ENCODE measurements at regions not wholly inside any gene's neighbourhood (a gene's known extent, or its start where the extent isn't known, plus 50 kb on each side); places are given as distances from the start of the nearest gene placed in this dataset.

DNA sequence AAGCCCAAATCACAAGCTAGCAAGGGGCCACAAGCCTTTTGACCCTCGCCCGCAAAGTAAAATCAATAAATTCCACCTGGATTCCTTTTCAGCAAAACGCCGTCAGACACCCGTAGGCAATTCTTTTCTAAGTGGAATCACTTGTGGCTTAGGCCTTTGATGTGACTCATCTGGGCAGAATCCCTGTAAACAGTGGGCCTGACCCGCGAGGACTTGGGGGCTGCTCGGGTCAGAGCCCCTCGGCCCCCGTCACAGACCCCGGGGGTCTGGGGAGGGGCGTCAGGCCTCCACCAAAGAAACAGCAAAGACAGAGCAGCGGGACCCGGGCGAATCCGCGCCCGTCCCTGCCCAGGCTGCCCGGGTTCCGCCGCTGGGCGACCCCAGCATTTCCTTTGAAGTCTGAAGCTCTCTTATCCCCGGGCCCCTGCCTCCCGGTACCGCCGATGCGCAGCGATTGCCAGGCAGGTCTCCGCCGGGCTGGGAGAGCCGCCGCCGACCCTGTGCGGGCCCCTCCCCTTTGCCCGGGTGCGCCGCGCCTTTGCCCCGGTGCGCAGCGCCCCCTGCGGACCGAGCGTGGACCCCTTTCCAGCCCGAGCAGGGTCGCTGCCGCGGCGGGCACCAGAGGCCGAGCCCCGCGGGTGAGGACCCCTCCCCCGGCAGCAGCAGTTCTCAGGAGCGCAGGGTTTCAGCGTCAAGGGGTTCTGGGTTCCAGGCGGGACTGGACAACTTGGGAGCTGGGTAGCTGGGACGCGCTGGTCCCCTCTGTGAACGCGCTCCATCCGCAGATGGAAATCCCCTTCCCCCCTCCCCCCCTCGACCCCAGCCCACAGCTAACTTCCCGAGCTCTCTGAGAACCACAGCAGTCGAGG, 178.3 kb downstream of the UACA start:
- no peak for DNase-seq (ENCODE audit: extremely low read depth, low read depth)
- peak overlapping the region; percentile 24; the same call in 1 of the 2 replicates for H3K4me3 ChIP-seq (replicated peaks; ENCODE audit: low read depth, low read length)
- TF ChIP-seq, protein P1, sequence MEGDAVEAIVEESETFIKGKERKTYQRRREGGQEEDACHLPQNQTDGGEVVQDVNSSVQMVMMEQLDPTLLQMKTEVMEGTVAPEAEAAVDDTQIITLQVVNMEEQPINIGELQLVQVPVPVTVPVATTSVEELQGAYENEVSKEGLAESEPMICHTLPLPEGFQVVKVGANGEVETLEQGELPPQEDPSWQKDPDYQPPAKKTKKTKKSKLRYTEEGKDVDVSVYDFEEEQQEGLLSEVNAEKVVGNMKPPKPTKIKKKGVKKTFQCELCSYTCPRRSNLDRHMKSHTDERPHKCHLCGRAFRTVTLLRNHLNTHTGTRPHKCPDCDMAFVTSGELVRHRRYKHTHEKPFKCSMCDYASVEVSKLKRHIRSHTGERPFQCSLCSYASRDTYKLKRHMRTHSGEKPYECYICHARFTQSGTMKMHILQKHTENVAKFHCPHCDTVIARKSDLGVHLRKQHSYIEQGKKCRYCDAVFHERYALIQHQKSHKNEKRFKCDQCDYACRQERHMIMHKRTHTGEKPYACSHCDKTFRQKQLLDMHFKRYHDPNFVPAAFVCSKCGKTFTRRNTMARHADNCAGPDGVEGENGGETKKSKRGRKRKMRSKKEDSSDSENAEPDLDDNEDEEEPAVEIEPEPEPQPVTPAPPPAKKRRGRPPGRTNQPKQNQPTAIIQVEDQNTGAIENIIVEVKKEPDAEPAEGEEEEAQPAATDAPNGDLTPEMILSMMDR (IDR thresholded peaks at IDR 0.05; ENCODE audit: low read depth, low read length, missing control alignments): peak; percentile 63

DNA sequence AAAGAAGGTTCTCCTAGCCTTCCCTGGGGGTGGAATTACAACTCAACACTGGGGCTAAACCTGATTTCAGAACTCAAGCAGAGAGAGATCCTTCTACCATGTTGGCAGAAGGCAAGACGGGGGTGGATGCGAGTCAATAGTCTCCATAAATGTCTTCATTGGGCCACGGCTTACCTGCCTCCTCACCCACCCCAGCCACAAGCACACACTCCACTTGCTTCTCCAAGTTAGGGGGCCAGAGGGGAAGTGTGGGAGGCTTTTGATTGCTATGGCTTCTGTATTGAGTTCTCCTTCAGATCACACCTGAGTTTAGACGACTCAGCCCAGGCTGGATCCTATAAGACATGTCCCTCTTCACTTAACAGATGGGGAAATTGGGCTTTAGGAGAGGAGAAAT, 178.9 kb downstream of the UACA start:
- H3K4me3 ChIP-seq (replicated peaks; ENCODE audit: low read depth, low read length): no peak overlapping the region
- TF ChIP-seq, protein P1 (IDR thresholded peaks at IDR 0.05; ENCODE audit: low read depth, low read length, missing control alignments): no peak

DNA sequence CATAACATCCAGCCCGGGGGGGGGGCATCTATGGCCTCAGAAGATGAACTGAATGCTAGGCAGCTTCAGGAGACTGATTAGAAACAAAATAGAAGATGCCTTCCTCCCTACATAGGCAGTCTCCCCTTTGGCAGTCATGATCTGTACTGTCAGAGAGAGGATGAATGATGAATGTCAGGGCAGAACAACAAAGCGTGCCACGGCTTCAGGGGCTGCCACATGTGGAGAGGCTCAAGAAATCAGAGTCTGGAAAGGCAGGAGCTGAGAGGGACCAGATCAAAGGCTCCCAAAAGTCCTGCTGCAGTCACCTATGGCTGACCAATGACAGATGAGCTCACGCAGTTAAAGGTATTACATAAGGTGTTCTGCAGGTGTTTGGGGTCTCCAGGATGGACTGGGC, 180.4 kb downstream of the UACA start:
- no peak overlapping the region for H3K4me3 ChIP-seq (replicated peaks; ENCODE audit: low read depth, low read length)
- DNase-seq (ENCODE audit: extremely low read depth, low read depth): no peak
- TF ChIP-seq, protein P1 (IDR thresholded peaks at IDR 0.05; ENCODE audit: low read depth, low read length, missing control alignments): no peak

More for the DNA sequence above, 178.9 kb downstream of the UACA start:
- DNase-seq (ENCODE audit: extremely low read depth, low read depth): no peak

DNA sequence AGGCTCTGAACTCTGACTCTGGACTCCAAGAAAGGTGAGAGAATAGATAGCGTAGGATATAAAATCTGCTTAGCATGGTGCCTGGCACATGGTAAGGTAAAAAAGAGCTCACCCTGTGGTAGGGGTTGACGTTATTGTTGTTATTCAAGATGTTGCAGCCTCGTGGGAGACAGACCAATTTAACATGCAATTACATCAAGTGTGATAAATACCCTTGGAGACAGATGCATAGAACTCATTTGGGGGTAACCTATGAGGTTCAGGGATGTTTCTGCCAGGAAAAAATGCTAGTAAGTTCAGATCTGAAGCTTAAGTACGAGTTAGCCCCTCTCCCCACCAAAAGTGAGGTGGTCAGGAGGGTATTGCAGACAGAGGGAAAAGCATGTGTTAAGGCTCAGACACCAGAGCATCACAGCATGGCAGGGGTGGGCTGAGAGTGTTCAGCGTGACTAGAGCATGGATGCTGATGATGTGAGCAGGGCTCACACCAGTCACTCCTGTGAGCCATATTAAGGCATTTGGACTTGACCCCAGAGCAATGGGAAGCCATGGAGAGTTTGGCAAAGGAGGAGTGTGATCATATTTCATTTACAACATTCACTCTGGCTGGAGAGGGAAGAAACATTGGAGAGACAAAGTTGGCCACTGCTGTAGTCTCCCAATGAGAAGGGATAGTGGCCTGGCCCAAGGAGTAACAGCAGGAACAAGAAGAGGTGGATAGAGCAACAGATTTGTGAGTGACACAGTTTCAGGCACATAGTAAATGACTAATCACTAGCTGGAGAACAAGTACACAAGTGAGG, 181.0 kb downstream of the UACA start:
- DNase-seq (ENCODE audit: extremely low read depth, low read depth): no peak
- TF ChIP-seq, protein P1 (IDR thresholded peaks at IDR 0.05; ENCODE audit: low read depth, low read length, missing control alignments): no peak
- H3K4me3 ChIP-seq (replicated peaks; ENCODE audit: low read depth, low read length): no peak overlapping the region

DNA sequence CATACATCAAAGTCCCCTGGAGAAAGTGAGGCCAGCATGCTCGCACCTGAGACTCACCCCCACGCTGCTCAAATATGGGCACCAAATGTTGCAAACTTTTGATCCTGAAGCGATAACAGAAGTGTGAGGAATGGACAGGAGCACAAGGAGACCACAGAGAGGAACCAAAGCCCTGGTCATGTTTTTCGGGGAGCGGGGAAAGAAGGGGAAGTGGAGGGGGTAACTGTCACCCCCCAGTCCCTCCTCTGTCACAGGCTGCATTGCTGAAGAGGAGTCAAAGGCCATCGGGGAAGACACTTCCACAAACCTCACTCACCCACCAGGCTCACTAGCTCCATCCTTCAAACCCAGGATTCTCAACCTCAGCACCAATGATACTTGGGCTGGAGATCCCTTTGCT, 182.4 kb downstream of the UACA start:
- DNase-seq (ENCODE audit: extremely low read depth, low read depth): no peak
- TF ChIP-seq, protein P1 (IDR thresholded peaks at IDR 0.05; ENCODE audit: low read depth, low read length, missing control alignments): no peak
- H3K4me3 ChIP-seq (replicated peaks; ENCODE audit: low read depth, low read length): no peak overlapping the region

DNA sequence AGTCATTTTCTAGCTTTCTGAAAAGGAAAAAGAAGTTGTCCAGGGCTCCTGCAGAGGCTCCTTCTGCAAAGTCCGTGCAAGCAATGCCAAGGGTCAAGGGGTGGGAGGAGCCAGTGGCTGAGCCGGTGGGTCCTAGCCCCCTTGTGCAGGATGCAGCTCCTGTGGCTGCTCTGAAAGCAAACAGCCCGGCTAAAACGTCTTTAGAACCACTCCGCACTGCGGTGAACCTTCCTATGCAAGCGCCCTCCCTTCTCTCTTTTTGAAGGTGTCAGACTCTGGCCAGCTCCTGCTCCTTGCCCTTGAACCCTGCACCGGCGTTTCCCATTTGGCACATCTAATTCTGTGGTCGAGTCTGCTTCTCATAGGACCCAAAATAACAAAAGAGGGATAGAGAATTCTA, 183.1 kb downstream of the UACA start:
- no peak for DNase-seq (ENCODE audit: extremely low read depth, low read depth)
- H3K4me3 ChIP-seq (replicated peaks; ENCODE audit: low read depth, low read length): no peak overlapping the region
- TF ChIP-seq, protein P1 (IDR thresholded peaks at IDR 0.05; ENCODE audit: low read depth, low read length, missing control alignments): no peak
